Heart right ventricle (tissue), 16 donors: ENCODE measurements at regions not wholly inside any gene's neighbourhood (a gene's known extent, or its start where the extent isn't known, plus 50 kb on each side); places are given as distances from the start of the nearest gene placed in this dataset.
"Not testable (repeated sequence)": the region's sequence is repeated elsewhere in the genome, so short reads cannot be mapped to it uniquely, and the experiment has no call there.

ENCODE experiments used
- ATAC-seq, 8 donors: fragments of 200-7000 bp; cut with Tn5 transposase; one replicate each; pipeline ENCODE4 v1.9.1; 2020; ENCODE audit warnings: mild to moderate bottlenecking in 8 of 8, moderate library complexity in 8 of 8, moderate number of reproducible peaks in 1 of 8
- DNase-seq, 2 donors: peaks; one replicate each; pipeline ENCODE4 v3.0.0-alpha.2; 2020
- H3K27ac ChIP-seq, 10 donors: fragments of 200-600 bp; sonication (generic) in 2 of 10; one replicate each; pipeline versions ENCODE4 v1.5.0 to v1.8.0; 2020 to 2022; ENCODE audit warnings: mild to moderate bottlenecking in 3 of 10
- H3K27me3 ChIP-seq, 7 donors: fragments of 200-600 bp; one replicate each; pipeline ENCODE4 v1.8.0; 2021 to 2022; ENCODE audit warnings: mild to moderate bottlenecking in 2 of 7
- H3K36me3 ChIP-seq, 9 donors: fragments of 200-600 bp; sonication (generic) in 1 of 9; one replicate each; pipeline versions ENCODE4 v1.5.0 to v1.8.0; 2020 to 2022; ENCODE audit warnings: mild to moderate bottlenecking in 2 of 9
- H3K4me1 ChIP-seq, 9 donors: fragments of 200-600 bp; sonication (generic) in 1 of 9; one replicate each; pipeline versions ENCODE4 v1.5.0 to v1.8.0; 2020 to 2022; ENCODE audit warnings: mild to moderate bottlenecking in 4 of 9
- H3K4me3 ChIP-seq, 10 donors: fragments of 200-600 bp; sonication (generic) in 2 of 10; one replicate each; pipeline versions ENCODE4 v1.5.0 to v1.8.0; 2020 to 2022; ENCODE audit warnings: mild to moderate bottlenecking in 7 of 10, moderate library complexity in 2 of 10
- H3K9me3 ChIP-seq, 11 donors: fragments of 200-600 bp in 10 of 11; sonication (generic) in 2 of 11; one replicate each; pipeline versions ENCODE4 v1.5.0 to v1.8.0; 2013 to 2022; ENCODE audit warnings: mild to moderate bottlenecking in 2 of 11, control low read depth in 1 of 11, moderate library complexity in 1 of 11
- CTCF ChIP-seq, 9 donors: fragments of 200-600 bp; sonication (generic) in 2 of 9; IDR thresholded peaks; one replicate each; pipeline versions ENCODE4 v1.5.0 to v1.8.0; 2021 to 2022; ENCODE audit warnings: antibody characterized with exemption in 9 of 9, mild to moderate bottlenecking in 5 of 9, moderate library complexity in 1 of 9
- WGBS, 2 donors: extraction: QIAGEN DNeasy Blood & Tissue Kit; methylation state at CpG; one replicate each; pipeline ENCODE4 v1.1.7; 2013; ENCODE audit warnings: inconsistent platforms in 1 of 2; 5-methylcytosine and 5-hydroxymethylcytosine counted together
- intact Hi-C, 10 donors: fragments of 100-400 bp; cut with DNase I; formaldehyde crosslinking; loops; one replicate each; pipeline versions ENCODE4 v1.11.1 to v1.14.2; 2022
- donor health status: Arrhythmogenic right ventricular cardiomyopathy.
- donor health status: ischemic (EF 13 %, LVEDD 7.1; RV severe dilation, severe dysfunction).
- donor health status: healthy with polysubstance abuse.
- donor health status: DM: no; HTN: yes; CAD: no.
- donor health status: DM: no; HTN: no; CAD: no.
- donor health status: ischemic (EF 25% LVEDD 6.9; RV normal size, moderate dysfunction).
- donor health status: ischemic (EF 25% LVEDD 5.7; RV mildly dilated, moderate dysfunction).
- donor health status: healthy.
- donor health status: DM: yes; HTN: yes; CAD: no.
- donor health status: Ischemic cardiomyopathy.
- donor health status: ischemic (EF 35%, LVEDD 5.7; RV mildly dilated, moderate dysfunction).
- donor health status: nonischemic (EF 11% LVEDD 7.7; RV severe dilation, severe dysfunction).
- donor health status: DM: yes; HTN: yes; CAD: no.
- donor health status: PGD.
- donor health status: ischemic (EF 29% LVEDD 5.4; RV normal size, mild dysfunction).
- donor health status: nonischemic (EF 23%, LVEDD 6.1; RV moderate dilation, normal function).

GRCh38 chr17:31622500-31622899 lies 231.0 kb downstream of the RAB11FIP4 start:
- no peak for ATAC-seq
- Histone ChIP-seq H3K27ac (no peak overlapping the region), H3K9me3 (peaks cover 0 to 54% (median 23%) of the 10 kb centered on the region in 11 donors), H3K36me3 (no peaks in the 10 kb centered on the region), H3K4me3 (no peak overlapping the region), H3K27me3 (no peaks in the 10 kb centered on the region), H3K4me1 (no peaks in the 10 kb centered on the region)
- 80 to 82% methylated on average over 3 of the region's 3 CpGs for WGBS, 2 donors
- no peak for DNase-seq
- intact Hi-C loops = no loop called here
- TF ChIP-seq CTCF (IDR thresholded peaks at IDR 0.05) = no peak

- Histone ChIP-seq H3K27me3 (no peaks in the 10 kb centered on the region), H3K9me3 (peaks cover 0 to 48% (median 23%) of the 10 kb centered on the region in 11 donors), H3K4me3 (no peak overlapping the region), H3K36me3 (no peaks in the 10 kb centered on the region), H3K4me1 (no peaks in the 10 kb centered on the region), H3K27ac (no peak overlapping the region)
- ATAC-seq (no peak), DNase-seq (no peak)
- no peak for TF ChIP-seq CTCF (IDR thresholded peaks at IDR 0.05)
- intact Hi-C loops = no loop called here
- 87 to 93% methylated on average over 4 of the region's 4 CpGs for WGBS, 2 donors
Measured at GRCh38 chr17:31621566-31621965, 230.1 kb downstream of the RAB11FIP4 start.

- ATAC-seq, H3K27ac ChIP-seq, H3K4me3 ChIP-seq, H3K36me3 ChIP-seq, H3K27me3 ChIP-seq, H3K9me3 ChIP-seq, DNase-seq, intact Hi-C loops, H3K4me1 ChIP-seq: not testable (repeated sequence)
- WGBS, 2 donors = 84 to 89% methylated on average over 4 of the region's 4 CpGs
Measured at GRCh38 chr17:31611053-31611452, 219.6 kb downstream of the RAB11FIP4 start.

- intact Hi-C loops = loop anchor here in 1 of 10 donors (10.0 kb wide), 1 partner anchor 85 kb away; no protein-coding TSS in a partner anchor
- WGBS, 2 donors = 68 to 75% methylated on average over 6 of the region's 6 CpGs
- TF ChIP-seq CTCF (IDR thresholded peaks at IDR 0.05) = no peak
- H3K27me3 ChIP-seq = no peaks in the 10 kb centered on the region
- H3K9me3 ChIP-seq = no peaks in the 10 kb centered on the region
- H3K4me1 ChIP-seq = peaks cover 0 to 3% (median 0%) of the 10 kb centered on the region in 9 donors
- H3K4me3 ChIP-seq = no peak overlapping the region
- no peak overlapping the region for H3K27ac ChIP-seq
- no peaks in the 10 kb centered on the region for H3K36me3 ChIP-seq
- DNase-seq (no peak), ATAC-seq (no peak)
Measured at GRCh38 chr17:31609996-31610910, 218.8 kb downstream of the RAB11FIP4 start.

- Histone ChIP-seq H3K4me1 (peaks cover 0 to 3% (median 0%) of the 10 kb centered on the region in 9 donors), H3K4me3 (no peak overlapping the region), H3K9me3 (no peaks in the 10 kb centered on the region), H3K36me3 (no peaks in the 10 kb centered on the region), H3K27ac (no peak overlapping the region), H3K27me3 (no peaks in the 10 kb centered on the region)
- no peak for DNase-seq
- WGBS, 2 donors = 93 to 96% methylated on average over 3 of the region's 3 CpGs
- no peak for ATAC-seq
- TF ChIP-seq CTCF (IDR thresholded peaks at IDR 0.05) = no peak
- intact Hi-C loops = loop anchor here in 1 of 10 donors (10.0 kb wide), 1 partner anchor 85 kb away; no protein-coding TSS in a partner anchor
Measured at GRCh38 chr17:31609331-31609730, 217.9 kb downstream of the RAB11FIP4 start.
